ENCODE measurements at regions not wholly inside any gene's neighbourhood (a gene's known extent, or its start where the extent isn't known, plus 50 kb on each side); places are given as distances from the start of the nearest gene placed in this dataset.
A peak's percentile ranks its signal among the peaks of the same experiment; 100 is the strongest.
"Not testable (repeated sequence)": the region's sequence is repeated elsewhere in the genome, so short reads cannot be mapped to it uniquely, and the experiment has no call there.

DNA sequence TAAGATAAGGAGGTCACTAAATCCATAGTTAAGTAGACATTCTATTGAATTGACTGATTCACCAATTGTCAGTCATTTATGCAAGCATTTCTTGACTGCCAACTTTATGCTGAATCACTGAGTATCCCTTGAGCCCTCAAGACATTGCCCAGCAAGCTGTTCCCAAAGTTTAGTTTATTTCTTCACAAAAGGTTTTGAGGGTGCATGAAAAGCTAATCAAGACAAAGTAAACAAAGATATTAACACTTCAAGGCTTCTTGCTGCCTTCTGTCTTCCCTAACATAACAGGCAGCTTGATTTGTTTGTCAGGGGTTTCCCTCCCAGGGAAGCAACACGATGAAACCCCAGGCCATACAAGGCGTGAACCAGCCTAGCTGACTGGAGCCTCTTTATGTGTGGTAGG lies 374.4 kb downstream of the SPRY2 start:
- DNase-seq: no peak

DNA sequence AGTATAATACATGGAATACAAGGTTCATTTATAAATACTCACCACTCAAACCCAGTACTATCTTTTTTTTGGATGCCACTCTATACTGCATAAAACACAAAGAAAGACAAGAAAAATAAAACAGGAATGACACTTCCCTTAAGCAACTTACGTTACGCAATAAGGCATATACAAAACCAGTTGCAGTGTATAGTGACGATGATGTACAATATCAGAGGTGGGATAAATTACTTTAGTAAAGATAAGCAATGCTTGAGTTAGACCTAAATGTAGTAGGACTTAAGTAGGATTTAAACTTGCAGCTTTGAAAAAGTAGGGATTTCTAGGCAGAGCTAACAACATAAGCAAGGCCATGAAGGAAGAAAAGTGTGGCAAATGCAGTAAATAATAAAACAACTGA lies 374.9 kb downstream of the SPRY2 start:
- DNase-seq: peak; percentile 32 to 41

DNA sequence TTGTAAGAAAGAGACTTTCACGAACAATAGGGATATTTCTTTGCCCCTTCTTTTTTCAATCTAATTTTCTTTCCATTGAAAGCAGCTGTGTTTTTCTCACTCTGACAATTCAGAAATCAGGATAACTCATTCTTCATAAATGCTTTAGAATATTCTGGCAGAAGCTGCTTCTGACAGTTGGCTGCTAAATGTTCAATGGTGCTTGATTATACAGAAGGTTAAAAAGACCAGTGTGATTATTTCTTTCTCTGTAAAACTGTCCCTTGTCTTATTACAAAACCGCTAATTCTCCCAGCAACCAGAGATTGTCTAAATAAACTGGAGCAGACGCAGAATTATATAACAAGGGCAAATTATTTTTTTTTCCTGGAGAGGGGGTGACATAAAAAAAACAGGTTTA lies 394.4 kb downstream of the SPRY2 start:
- DNase-seq: no peak

DNA sequence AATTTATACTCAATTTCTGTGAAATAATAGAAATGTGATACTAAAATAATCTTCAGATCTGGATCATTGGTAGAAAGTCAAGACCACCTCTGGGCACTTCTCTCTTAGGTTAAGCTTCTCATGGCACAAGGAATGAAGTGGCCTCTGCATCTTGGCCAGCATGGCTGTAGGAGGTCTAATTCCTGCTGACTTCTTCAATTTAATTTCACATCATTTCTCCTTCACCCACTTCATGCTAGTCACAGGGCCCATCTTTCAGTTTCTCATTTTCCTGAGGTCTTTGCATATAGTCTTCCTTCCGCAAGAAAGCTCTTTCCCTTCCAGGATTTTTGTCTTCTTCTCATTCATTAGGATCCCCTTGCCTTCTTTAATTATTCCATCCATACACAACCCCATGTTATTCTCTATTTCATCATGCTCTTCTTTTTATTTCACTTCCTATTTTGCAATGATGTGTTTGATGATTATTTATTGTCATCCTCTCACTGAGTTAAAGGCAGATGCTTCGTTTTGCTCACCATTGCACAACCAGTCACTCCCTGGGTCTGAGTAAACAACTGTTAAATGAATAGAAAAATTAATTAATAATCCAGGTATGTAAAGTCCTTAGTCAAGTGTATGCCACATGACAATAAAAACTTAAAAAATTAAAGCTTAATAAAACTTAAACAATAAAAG lies 397.4 kb downstream of the SPRY2 start:
- DNase-seq: peak; percentile 28 to 39

DNA sequence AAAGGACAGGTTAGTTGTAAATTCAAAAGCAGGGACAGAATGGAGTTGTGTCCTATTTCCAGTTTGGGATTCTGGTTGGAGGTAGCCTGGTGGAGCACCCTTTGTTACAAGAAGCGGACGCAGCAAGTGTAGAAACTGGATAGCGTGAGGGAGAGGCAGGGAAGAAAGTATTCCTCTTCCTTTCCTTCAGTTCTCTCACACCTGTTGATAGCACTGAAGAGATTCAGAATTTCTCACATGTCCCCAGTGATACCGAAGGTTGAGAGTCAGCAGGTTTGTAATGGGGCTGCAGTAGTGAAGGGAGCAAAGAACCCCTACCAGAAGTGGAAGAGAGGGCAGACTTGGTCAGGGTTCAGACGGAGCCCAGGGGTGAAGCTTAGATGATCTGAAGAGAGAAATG lies 399.2 kb downstream of the SPRY2 start:
- no peak for DNase-seq

DNA sequence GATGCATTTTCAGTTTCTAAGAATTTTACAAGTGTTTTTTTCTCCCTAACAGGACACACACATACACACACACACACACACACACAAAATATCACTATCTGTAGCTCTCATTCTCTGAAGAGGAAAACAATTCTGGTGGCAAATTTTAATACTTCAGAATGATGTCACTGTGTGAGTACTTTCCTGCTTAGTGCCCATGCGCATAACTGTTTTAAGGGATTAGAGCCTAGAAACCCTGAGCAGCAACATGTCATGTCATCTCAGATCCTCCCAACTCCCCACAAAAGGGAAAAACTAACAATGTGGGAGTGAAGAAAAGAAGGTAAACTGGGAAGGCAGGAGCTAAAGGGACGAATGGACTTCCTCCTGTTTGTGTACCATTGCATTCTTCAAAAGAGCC lies 401.2 kb downstream of the SPRY2 start:
- no peak for DNase-seq

DNA sequence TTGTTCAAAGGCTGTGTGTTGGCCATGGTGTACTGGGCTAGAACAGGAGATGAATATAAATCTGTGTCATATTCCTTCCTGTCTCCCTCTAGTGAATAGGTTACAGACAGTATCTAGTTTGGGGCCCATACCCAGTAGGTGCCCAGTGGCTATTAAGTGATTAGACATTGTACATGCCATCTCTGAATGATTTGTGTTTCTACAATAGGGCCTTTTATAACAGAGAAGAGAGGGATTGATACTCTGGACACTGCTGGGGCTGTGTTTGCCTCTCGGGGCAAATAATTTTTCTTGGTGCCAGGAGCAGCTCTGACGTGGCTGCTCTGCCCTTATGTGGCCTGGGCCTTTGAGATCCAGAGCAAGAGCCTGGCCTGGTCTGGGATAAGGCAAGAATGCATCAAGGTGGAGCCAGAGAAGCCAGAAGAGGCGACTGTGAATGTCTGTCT lies 403.1 kb downstream of the SPRY2 start:
- no peak for DNase-seq

DNA sequence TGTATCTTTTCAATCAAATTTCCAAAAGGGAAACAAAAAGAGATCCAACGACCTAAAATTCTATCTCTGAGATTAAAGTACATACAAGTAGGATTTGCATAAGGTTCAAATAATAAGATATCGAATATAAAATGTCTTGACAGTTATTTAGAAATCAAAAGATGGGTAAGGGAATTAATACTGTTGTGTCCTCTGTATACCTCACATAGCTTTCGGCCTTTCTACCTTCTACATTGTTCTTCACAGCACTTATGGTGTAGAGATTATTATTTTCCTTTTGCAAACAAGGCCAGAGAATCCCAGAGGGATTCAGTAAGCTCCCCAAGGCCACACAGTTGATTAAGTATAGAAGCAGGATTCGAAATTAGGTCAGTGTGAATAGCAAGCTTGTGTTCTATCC lies 403.6 kb downstream of the SPRY2 start:
- no peak for DNase-seq

DNA sequence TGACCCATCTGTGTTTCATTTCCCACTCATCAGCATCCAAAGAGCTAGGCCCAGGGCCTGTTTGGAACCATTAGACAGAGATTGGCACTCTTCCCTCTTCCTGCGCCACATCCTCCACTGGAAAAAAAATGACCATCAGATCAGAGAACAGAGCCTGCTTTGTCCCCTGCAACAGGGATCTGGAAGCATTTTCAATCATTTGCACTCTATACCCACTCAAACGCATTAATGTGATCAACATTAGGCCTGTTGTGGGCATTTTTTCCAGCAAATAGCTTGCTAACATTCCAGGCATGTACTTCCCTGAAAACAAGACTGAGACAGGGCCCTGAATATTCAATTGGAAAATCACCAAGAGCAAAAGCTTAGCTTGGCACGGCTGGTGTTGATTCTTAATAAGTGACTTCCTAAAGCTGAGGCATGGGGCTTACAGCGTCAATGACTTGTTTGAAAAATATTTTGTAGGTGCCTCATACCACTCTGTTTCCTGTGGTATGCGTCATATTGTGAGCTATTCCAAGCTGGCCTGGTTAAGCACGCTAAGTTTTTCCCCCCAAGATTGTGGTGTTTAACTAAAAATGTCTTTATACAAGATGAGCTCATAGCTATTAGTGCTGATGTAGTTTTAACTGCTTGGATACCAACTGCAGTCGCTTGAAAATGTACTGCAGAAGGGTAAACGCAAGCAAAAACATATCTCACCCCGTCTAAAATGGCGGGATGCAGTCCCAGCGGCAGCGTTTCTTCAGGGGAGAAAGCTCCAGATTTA lies 404.4 kb downstream of the SPRY2 start:
- no peak for DNase-seq

DNA sequence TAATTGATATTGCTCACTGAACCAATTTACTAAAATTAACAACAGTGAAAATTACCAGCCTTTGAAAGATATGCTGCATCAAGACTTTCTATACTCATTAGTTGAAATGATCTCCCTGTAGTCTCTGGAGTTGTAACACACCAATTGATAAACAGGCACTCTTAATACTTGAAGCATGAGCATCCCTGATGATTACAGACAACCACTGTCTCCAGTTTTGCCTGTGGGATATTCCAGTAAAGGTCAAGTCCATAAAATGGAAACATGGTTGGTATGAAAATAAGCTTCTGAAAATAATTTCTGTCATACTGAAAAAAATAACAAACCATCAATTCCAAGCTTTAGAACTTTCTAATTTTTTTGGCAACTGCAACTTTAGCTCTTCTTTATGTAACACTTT lies 405.8 kb downstream of the SPRY2 start:
- DNase-seq: no peak

DNA sequence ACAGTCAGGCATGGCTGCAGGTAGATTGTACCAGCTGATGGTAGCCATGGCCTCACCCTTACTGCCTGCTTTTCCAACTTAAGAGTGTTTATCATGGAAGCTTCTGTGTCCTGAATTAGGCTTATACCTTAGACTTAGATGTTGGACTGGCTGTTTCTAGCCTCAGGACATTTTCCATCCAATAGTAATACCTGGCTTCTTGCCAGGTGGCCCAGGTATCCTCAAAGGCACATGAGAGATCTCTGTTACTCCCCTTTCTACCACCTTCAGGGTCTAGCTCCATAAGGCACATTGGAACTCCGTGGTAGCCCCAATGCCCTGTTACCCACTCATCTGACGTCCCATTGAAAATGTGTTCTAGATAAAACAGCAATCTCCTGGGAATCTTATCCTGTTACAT lies 407.5 kb downstream of the SPRY2 start:
- DNase-seq: no peak

DNA sequence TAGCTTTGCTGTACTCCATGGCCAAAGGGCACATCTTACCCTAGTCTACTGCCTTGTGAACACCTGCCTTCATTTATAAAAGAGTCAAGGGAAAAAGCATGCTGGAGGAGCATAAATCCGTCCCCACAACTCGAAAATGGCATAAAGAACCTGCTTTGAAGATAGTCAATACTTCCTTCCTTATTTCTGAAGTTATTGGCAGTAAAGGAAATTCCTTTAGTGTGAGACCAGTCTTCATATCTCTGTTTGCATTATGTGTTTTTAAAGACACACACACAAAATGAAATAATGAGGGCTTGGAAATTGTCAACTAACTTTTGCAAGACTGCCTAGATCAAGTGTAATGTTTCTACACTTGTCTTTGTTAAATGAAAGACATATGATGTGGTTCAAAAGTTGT lies 408.4 kb downstream of the SPRY2 start:
- DNase-seq: no peak

DNA sequence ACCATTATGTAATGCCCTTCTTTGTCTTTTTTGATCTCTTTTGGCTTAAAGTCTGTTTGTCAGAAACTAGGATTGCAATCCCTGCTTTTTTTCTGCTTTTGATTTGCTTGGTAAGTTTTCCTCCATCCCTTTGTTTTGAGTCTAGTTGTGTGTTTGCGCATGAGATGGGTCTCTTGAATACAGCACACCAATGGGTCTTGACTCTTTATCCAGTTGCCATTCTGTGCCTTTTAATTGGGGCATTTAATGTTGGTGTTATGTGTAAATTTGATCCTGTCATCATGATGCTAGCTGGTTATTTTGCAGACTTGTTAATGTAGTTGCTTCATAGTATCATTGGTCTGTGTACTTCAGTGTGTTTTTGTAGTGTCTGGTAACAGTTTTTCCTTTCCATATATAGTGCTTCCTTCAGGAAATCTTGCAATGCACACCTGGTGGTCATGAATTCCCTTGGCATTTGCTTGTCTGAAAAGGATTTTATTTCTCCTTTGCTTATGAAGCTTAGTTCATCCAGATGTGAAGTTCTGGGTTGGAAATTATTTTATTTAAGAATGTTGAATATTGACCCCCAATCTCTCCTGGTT lies 416.9 kb downstream of the SPRY2 start:
- DNase-seq: not testable (repeated sequence)

DNA sequence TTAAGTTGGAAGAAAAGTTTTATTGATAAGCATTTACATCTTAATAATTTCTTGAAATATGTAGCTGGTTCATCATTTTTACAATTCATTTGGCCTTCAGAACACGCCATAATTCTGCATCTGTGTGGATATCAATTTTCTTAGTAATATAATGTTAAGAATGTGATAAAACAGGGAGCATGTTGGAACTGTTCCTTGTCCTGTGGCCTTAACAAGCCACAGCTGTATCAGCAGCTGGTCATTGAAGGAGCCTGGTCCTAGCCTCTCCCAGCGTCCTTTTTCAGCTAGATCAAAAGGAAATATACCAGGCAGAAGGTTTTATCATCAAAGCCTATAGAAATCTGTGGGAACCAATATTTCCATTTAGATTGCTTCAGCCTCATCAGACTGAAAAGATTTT lies 421.8 kb downstream of the SPRY2 start:
- DNase-seq: no peak

DNA sequence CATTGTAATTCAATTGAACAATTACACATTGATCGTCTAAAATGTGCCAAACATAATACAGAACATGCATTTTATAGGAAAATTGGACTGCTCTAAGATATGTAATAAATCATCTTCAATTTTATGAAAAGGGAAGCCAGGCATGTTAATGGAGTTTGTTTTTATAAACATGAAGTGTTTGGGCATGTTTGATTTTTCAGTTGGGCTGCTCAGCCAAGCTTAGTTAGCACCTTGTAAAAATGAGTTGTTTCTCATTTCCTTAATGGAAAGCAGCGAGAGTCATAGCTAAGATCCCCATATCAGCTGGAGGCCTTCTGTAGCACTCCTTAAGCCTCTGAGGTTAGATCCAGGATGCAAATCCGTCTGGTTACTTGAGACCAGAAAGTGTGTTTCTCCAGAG lies 422.3 kb downstream of the SPRY2 start:
- DNase-seq: no peak

DNA sequence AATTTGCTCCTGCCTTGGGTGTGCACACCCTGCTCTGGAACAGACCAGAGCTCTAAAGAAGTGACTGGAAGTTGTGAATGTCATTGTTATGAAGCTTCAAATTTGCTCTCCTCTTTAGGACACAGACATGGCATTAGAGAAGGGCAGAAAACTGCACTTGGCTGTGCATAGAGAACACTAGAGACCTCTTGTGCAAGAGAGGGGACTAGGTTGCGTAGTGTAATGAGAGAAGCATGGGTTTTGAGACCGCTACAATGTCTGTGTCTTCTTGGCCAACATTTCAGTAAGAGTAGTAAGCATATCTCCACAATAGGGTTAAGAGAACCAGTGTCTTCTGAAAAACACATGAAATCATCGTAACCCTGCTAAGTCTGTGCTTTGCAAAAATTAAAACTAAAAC lies 423.3 kb downstream of the SPRY2 start:
- DNase-seq: peak; percentile 11 to 18

DNA sequence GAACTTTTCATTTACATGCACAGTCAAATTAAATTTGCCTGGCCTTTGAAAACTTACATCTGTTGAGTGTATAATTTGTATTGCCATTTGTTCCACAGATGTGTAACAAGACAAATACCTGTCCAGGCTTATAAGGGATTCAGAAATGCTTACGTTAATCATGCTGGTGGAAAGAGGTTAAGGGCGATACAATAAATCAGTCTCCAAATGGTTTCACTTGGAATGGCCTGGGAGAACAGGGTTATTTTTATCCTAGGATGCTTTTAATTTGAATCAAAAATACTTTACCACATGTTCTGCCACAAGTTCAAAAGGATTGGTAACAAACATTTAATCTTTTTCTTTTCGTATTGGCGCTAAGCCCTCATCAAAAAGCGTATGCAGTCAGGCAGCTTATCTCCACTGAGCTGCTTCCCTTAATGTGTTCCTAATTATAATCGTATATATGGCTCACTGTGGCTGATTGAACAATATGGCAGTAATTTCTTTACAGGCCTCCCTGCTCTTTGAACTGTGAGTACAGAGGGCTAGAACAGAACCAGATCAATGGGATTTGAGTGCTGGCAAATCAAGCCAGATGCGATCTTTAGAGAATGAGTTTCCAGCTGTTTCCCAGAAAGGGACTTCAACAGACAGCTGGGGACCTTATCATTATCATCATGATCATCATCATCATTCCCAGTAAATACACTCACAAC lies 425.7 kb downstream of the SPRY2 start:
- DNase-seq: no peak

DNA sequence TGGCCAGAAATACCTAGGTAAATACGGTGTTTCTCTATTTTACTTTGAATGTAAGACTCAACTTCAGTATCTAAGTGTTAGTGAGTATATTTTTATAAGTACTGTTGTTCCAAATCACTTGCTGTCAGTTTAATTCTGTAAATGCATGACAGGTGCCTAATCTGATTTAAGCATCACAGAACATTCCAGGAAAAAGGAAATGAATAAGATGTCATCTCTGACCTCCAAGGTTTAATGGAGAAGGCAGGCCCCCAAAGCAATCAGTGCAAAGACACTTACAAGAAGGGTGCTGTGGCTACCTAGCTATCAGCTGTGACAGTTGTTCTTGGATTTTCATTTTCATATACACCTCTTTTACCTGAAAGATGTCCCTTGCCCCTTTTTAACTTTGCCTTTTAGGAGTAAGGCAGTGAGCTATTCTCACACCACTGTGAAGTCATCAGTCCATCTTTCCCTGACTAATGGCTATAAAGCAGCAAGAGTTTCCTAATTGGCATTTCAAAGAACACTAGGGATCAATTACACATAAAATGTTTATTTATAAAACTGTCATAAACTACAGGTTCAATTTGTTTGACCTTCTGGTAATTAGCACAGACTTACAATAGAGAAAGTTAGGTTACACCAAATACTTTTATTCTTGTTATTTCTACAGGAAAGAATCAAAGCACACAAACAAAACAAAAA lies 427.6 kb downstream of the SPRY2 start:
- no peak for DNase-seq

DNA sequence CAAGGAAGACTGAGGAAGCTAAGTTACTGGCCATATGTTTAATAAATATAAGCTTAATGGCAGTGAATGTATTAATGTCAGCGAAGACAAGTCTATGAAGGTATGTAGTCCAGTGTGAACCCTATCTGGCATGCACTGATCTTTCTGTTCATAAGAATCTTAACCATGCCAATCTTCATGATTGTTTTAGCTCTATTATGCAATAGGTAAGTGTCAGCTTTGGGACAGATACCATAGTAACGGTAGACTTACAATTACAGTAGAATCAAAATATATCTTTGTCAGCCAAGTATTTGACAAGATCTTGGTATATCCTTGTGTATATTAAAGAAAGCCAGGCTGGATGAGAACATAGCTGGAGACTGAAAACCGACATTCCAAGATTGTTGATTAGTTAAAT lies 428.5 kb downstream of the SPRY2 start:
- no peak for DNase-seq

DNA sequence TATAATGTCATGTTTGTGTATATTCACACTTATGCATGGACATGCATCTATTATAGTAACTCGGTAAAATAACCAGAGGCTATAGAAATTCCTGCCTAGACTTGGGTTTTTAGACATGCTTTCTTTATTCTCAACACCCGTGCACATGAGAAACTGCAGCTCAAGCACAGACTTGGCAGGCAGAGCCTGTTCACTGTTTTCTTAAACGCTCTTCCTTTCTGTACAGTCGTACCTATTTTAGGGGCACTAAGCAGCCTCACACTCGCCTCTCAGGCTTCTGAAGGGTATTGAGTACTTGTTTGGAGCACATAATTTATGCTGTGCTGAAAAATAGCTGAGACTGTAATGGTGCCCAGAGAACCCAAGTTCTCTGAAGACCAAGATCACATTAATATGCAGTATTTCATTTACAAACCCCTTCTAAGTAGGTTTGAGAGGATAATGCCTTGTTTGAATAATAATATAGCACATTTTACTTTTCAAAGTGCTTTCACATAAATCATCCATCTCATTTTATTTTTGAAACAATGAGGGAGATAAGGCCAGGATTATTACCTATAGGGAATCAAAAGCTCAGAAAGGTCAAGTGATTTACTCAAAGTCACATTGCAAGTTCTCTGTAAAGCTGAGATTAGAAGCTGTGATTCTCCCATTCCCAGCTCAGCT lies 429.9 kb downstream of the SPRY2 start:
- DNase-seq: no peak

DNA sequence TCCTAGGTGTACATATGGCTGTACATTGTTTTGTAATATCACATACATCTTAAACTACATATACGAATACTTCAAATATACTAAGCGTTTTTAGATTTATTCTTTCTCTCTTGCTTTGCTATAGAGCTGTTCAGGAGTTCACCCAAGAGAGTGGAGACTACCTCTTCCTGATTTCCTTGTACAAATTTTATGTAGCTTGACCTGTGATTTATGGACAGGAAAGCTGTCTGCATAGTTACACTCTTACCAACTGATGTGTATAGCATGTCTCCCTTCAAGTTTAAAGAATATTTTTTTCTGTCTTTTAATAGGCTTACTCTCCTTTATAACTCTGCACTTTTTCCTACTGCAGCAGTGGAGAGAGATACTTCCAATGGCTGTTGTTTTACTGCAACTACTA lies 428.7 kb downstream of the NDFIP2 start:
- no peak for DNase-seq

DNA sequence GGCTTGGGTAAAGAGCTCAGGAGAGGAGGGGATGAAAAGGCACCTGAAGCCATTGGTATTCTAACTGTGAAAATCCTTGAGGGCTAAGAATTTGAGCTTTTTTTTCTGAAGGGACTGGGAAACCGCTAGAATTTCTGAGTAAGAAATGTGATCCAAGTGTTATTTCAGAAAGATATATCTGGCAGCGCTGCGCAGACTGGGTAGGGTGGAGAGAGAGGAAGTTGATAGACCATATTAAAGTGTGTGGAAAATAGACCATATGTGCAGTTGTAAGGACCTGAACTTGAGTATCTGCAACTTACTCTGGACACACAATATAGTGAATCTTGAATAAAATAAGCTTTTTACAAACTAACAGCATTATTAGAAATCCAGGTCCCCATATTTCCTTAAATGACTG lies 427.4 kb downstream of the NDFIP2 start:
- DNase-seq: no peak

DNA sequence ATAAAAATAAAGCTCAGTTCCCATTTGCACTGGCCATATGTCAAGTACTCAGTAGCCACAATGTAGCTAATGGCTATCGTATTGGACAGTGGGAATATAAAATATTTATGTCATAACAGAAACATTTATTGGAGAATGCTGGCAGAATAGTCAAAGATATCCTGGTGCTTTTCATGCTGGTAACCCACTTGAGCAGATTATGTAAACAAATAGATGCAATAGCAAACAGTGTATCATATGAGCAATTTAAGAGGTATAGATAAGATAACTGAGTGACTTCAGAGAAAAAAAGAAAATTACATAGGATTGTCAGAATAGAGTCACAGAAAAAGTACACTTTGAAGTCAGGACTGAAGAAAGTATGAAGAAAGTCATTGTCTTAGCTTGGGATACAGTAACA lies 426.6 kb downstream of the NDFIP2 start:
- no peak for DNase-seq
